ENCODE measurements at regions not wholly inside any gene's neighbourhood (a gene's known extent, or its start where the extent isn't known, plus 50 kb on each side); places are given as distances from the start of the nearest gene placed in this dataset.
A peak's percentile ranks its signal among the peaks of the same experiment; 100 is the strongest.

GRCh38 chr1:168861421-168862004 is 132.5 kb upstream of the DPT start (continued):
- TF ChIP-seq ZGPAT (CRISPR knock-in tag; IDR thresholded peaks at IDR 0.05) (peak; percentile 54; the same call in 1 of the 2 replicates), CBFB (CRISPR knock-in tag; IDR thresholded peaks at IDR 0.05) (no peak), BCL6 (CRISPR knock-in tag; IDR thresholded peaks at IDR 0.05) (peak; percentile 49; the same call in 1 of the 2 replicates), ZFAT (CRISPR knock-in tag; conservative IDR thresholded peaks at IDR 0.05) (no peak), MED1 (CRISPR knock-in tag; IDR thresholded peaks at IDR 0.05) (peak; percentile 33; the same call in 1 of the 2 replicates), AHR (CRISPR knock-in tag; IDR thresholded peaks at IDR 0.05) (no peak), TGIF2 (CRISPR knock-in tag; IDR thresholded peaks at IDR 0.05) (no peak), PPARG (CRISPR knock-in tag; conservative IDR thresholded peaks at IDR 0.05) (peak; percentile 21; the same call in 1 of the 2 replicates), HNF1A (IDR thresholded peaks at IDR 0.05; ENCODE audit: low read depth) (no peak), HNF1A (CRISPR knock-in tag; IDR thresholded peaks at IDR 0.05; ENCODE audit: borderline replicate concordance) (no peak), BCLAF1 (IDR thresholded peaks at IDR 0.05) (no peak), FOXJ3 (CRISPR knock-in tag; IDR thresholded peaks at IDR 0.05; ENCODE audit: borderline replicate concordance) (peak; percentile 50; the same call in 1 of the 2 replicates), HMG20A (CRISPR knock-in tag; IDR thresholded peaks at IDR 0.05; ENCODE audit: borderline replicate concordance) (peak; percentile 37; the same call in 1 of the 2 replicates), FOXC1 (CRISPR knock-in tag; IDR thresholded peaks at IDR 0.05; ENCODE audit: borderline replicate concordance) (no peak), FOXA1 (IDR thresholded peaks at IDR 0.05) (peak; percentile 61), FOXA1 (CRISPR knock-in tag; IDR thresholded peaks at IDR 0.05) (peak; percentile 80)
